HL-60 (cell line): ENCODE measurements at regions not wholly inside any gene's neighbourhood (a gene's known extent, or its start where the extent isn't known, plus 50 kb on each side); places are given as distances from the start of the nearest gene placed in this dataset.

Experiments used
- DNase-seq, 2 experiments: peaks; one replicate each; pipeline ENCODE4 v3.0.0-alpha.2; 2010 to 2020; ENCODE audit warnings: low read depth in 1 of 2, low spot score in 1 of 2
- H3K27ac ChIP-seq: fragments of 250-450 bp; sonication (Bioruptor Pico); replicated peaks from 2 replicates; pipeline ENCODE4 v1.5.1; 2020; ENCODE audit warnings: mild to moderate bottlenecking, moderate library complexity
- H3K27me3 ChIP-seq: fragments of 250-450 bp; sonication (Bioruptor Pico); 2 replicates; pipeline ENCODE4 v1.5.1; 2021; ENCODE audit warnings: mild to moderate bottlenecking, moderate library complexity; ENCODE audit not compliant: insufficient read depth, poor library complexity, severe bottlenecking
- H3K4me3 ChIP-seq: replicated peaks from 2 replicates; pipeline ENCODE4 v1.5.1; 2011; ENCODE audit warnings: mild to moderate bottlenecking, control low read depth, low read length; ENCODE audit not compliant: insufficient read depth
- CTCF ChIP-seq: IDR thresholded peaks from one replicate; pipeline ENCODE4 v1.5.1; 2011; ENCODE audit warnings: low read length, control low read depth, inconsistent platforms; ENCODE audit not compliant: insufficient read depth
- GABPA ChIP-seq: IDR thresholded peaks from 2 replicates; pipeline ENCODE4 v1.6.1; 2012; ENCODE audit warnings: low read depth
- POLR2AphosphoS5 ChIP-seq: IDR thresholded peaks from 2 replicates; pipeline ENCODE4 v1.6.1; 2012; ENCODE audit warnings: low read depth
- REST ChIP-seq: IDR thresholded peaks from 2 replicates; pipeline ENCODE4 v1.6.1; 2012; ENCODE audit warnings: low read depth; ENCODE audit not compliant: insufficient replicate concordance
- SPI1 ChIP-seq: IDR thresholded peaks from 2 replicates; pipeline ENCODE4 v1.6.1; 2012; ENCODE audit warnings: low read depth, mild to moderate bottlenecking, borderline replicate concordance

GRCh38 chr16:52633230-52633629, 86.3 kb upstream of the TOX3 start:
- no peaks in the 10 kb centered on the region for H3K27me3 ChIP-seq
- no peak overlapping the region for H3K4me3 ChIP-seq
- TF ChIP-seq REST, result no peak
- no peak for TF ChIP-seq POLR2AphosphoS5
- TF ChIP-seq SPI1, result no peak
- no peak for TF ChIP-seq GABPA
- no peak for TF ChIP-seq CTCF
- H3K27ac ChIP-seq, result no peak overlapping the region
- DNase-seq, result no peak

- H3K27me3 ChIP-seq, result no peaks in the 10 kb centered on the region
- no peak overlapping the region for H3K4me3 ChIP-seq
- TF ChIP-seq SPI1 (no peak), GABPA (no peak), REST (no peak), POLR2AphosphoS5 (no peak), CTCF (no peak)
- no peak overlapping the region for H3K27ac ChIP-seq
- no peak for DNase-seq
Measured at GRCh38 chr16:52631711-52632110, 84.8 kb upstream of the TOX3 start.

- Histone ChIP-seq H3K27me3 (no peaks in the 10 kb centered on the region), H3K27ac (no peak overlapping the region), H3K4me3 (no peak overlapping the region)
- no peak for TF ChIP-seq REST
- no peak for TF ChIP-seq SPI1
- no peak for TF ChIP-seq CTCF
- TF ChIP-seq POLR2AphosphoS5, result no peak
- TF ChIP-seq GABPA, result no peak
- no peak for DNase-seq
Measured at GRCh38 chr16:52630711-52631110, 83.8 kb upstream of the TOX3 start.
